SK-N-MC (cell line): ENCODE measurements at regions not wholly inside any gene's neighbourhood (a gene's known extent, or its start where the extent isn't known, plus 50 kb on each side); places are given as distances from the start of the nearest gene placed in this dataset.

Experiments used
- EZH2 ChIP-seq: fragments of 200-600 bp; sonication (generic); IDR thresholded peaks from one replicate; pipeline ENCODE4 v1.6.1; 2017; ENCODE audit warnings: antibody characterized with exemption
- FOXP2 ChIP-seq: optimal IDR thresholded peaks from 2 replicates; pipeline ENCODE3; 2011; ENCODE audit warnings: mild to moderate bottlenecking, moderate library complexity; ENCODE audit not compliant: insufficient read depth; ENCODE audit errors: extremely low read length, control extremely low read depth
- POLR2AphosphoS5 ChIP-seq: IDR thresholded peaks from 2 replicates; pipeline ENCODE4 v1.6.1; 2012; ENCODE audit warnings: mild to moderate bottlenecking, low read depth, low read length, borderline replicate concordance

GRCh38 chr1:98287626-98288025 lies 366.8 kb upstream of the DPYD start:
- TF ChIP-seq EZH2: no peak
- no peak for TF ChIP-seq POLR2AphosphoS5
- TF ChIP-seq FOXP2: no peak
